ENCODE measurements at regions not wholly inside any gene's neighbourhood (a gene's known extent, or its start where the extent isn't known, plus 50 kb on each side); places are given as distances from the start of the nearest gene placed in this dataset.

DNA sequence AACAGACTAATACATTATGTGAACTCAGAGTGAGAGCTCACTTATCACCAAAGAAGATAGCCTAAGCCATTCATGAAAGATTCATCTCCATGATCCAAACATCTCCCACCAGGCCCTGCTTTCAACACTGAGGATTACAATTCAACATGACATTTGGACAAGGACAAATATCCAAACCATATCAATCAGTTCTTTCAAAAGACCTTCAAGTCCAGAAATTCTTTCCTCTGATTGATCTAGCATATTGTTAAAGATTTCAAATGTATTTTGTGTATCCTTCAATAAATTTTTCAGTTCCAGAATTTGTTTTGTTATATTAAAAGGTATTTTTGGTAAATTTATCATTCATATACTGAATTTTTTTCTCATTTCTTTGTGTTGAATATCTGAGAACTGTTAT, 1055.8 kb downstream of the SLC6A15 start:
- TF ChIP-seq, protein P1, sequence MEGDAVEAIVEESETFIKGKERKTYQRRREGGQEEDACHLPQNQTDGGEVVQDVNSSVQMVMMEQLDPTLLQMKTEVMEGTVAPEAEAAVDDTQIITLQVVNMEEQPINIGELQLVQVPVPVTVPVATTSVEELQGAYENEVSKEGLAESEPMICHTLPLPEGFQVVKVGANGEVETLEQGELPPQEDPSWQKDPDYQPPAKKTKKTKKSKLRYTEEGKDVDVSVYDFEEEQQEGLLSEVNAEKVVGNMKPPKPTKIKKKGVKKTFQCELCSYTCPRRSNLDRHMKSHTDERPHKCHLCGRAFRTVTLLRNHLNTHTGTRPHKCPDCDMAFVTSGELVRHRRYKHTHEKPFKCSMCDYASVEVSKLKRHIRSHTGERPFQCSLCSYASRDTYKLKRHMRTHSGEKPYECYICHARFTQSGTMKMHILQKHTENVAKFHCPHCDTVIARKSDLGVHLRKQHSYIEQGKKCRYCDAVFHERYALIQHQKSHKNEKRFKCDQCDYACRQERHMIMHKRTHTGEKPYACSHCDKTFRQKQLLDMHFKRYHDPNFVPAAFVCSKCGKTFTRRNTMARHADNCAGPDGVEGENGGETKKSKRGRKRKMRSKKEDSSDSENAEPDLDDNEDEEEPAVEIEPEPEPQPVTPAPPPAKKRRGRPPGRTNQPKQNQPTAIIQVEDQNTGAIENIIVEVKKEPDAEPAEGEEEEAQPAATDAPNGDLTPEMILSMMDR (IDR thresholded peaks at IDR 0.05): no peak
- TF ChIP-seq POLR2A (IDR thresholded peaks at IDR 0.05): no peak
